Progenitor cell of endocrine pancreas (in vitro differentiated cells): ENCODE measurements at regions not wholly inside any gene's neighbourhood (a gene's known extent, or its start where the extent isn't known, plus 50 kb on each side); places are given as distances from the start of the nearest gene placed in this dataset.

Source experiments
- DNase-seq: peaks from one replicate; pipeline ENCODE4 v3.0.0; 2021; ENCODE audit warnings: low spot score; ENCODE audit not compliant: unreplicated experiment
- H3K27ac Mint-ChIP-seq: 2 replicates; pipeline ENCODE4 v1.8.0; 2021; ENCODE audit warnings: mild to moderate bottlenecking, moderate library complexity, mixed read lengths
- H3K27me3 Mint-ChIP-seq: 2 replicates; pipeline ENCODE4 v1.8.0; 2021; ENCODE audit warnings: mixed read lengths
- H3K36me3 Mint-ChIP-seq: 2 replicates; pipeline ENCODE4 v1.8.0; 2022; ENCODE audit warnings: mixed read lengths; ENCODE audit not compliant: insufficient read depth
- H3K4me1 Mint-ChIP-seq: 2 replicates; pipeline ENCODE4 v1.8.0; 2021; ENCODE audit warnings: low read depth, mixed read lengths
- H3K4me3 Mint-ChIP-seq: 2 replicates; pipeline ENCODE4 v1.8.0; 2021; ENCODE audit warnings: low read depth, mild to moderate bottlenecking, moderate library complexity, mixed read lengths
- H3K9me3 Mint-ChIP-seq: 2 replicates; pipeline ENCODE4 v1.8.0; 2021; ENCODE audit warnings: low read depth, mixed read lengths
- TF ChIP-seq, protein P1 (sequence below): fragments of 200-600 bp; sonication (generic); IDR thresholded peaks from one replicate; pipeline ENCODE4 v1.5.0; 2021; ENCODE audit warnings: antibody characterized with exemption, mild to moderate bottlenecking; ENCODE audit not compliant: unreplicated experiment

DNA sequence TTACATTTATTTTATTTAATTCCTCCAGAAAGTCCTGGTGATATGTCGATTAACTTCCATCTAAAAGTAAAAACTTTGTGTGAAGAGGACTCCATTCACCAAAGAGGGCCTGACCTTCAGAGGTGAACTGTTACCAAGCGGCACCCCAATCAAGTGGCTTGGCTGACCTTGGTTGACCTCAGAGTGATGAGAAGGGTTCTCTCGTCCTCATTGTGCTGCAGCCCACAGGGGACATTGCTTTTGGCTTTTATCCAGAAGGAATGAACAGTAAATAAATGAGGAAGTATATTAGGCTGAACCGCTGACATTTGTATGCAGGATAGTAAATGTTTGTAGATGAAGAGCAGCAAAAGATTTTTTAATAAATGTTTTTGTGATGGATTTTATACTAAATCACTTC lies 172.4 kb upstream of the MKI67 start:
- Mint-ChIP-seq H3K9me3 (peaks cover 11% of the 10 kb centered on the region), H3K27ac (no peak overlapping the region), H3K27me3 (peaks cover 32% of the 10 kb centered on the region), H3K4me3 (no peak overlapping the region), H3K36me3 (no peaks in the 10 kb centered on the region), H3K4me1 (no peaks in the 10 kb centered on the region)
- TF ChIP-seq, protein P1, sequence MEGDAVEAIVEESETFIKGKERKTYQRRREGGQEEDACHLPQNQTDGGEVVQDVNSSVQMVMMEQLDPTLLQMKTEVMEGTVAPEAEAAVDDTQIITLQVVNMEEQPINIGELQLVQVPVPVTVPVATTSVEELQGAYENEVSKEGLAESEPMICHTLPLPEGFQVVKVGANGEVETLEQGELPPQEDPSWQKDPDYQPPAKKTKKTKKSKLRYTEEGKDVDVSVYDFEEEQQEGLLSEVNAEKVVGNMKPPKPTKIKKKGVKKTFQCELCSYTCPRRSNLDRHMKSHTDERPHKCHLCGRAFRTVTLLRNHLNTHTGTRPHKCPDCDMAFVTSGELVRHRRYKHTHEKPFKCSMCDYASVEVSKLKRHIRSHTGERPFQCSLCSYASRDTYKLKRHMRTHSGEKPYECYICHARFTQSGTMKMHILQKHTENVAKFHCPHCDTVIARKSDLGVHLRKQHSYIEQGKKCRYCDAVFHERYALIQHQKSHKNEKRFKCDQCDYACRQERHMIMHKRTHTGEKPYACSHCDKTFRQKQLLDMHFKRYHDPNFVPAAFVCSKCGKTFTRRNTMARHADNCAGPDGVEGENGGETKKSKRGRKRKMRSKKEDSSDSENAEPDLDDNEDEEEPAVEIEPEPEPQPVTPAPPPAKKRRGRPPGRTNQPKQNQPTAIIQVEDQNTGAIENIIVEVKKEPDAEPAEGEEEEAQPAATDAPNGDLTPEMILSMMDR, result no peak
- no peak for DNase-seq

DNA sequence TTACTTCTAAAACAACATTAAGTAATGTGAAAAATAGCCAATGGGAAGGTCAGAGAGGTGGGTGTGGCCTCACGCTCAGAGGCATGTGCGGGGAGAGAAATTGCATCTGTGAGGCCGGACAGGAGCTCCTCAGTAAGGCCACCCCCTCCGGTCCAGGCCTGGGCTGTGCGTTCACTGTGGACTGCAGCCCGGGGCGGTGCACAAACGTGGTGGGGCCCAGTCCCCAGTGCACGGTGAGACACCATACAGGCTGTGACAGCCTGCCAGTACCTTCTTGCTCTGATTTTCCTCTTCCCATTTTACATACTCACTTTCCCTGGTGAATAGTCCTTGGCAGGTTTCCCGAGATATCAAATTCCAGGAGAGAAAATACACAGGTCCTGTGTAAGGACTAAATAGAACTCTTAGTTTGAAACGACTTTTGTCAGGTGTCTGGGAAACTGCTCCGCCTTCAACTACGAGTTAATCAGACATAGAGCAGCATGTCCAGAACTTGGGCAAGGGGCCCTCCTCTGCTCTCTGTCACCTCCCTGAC lies 174.1 kb upstream of the MKI67 start:
- no peaks in the 10 kb centered on the region for H3K36me3 Mint-ChIP-seq
- DNase-seq, result no peak
- H3K4me1 Mint-ChIP-seq, result no peaks in the 10 kb centered on the region
- H3K27ac Mint-ChIP-seq, result no peak overlapping the region
- peaks cover 30% of the 10 kb centered on the region for H3K27me3 Mint-ChIP-seq
- TF ChIP-seq, protein P1, result no peak
- H3K4me3 Mint-ChIP-seq, result no peak overlapping the region
- peaks cover 11% of the 10 kb centered on the region for H3K9me3 Mint-ChIP-seq

DNA sequence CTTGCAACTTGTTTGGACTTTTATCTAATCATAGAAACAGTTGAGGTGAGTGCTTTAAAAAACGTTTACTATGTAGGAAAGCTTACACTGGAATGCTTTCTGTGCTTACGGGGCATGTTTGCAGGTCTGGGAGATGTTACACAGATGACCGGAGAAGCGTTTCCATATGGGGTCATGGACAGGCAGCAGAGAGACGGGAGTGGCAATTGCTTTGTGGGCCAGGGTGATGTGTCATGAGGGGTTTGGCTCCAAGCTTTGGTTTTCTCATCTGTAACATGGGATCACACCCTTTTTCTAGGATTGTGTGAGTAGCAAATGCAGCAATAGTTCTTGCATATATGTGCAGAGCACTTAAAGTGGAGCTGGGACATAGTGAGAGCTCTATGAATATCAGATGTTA lies 174.8 kb upstream of the MKI67 start:
- Mint-ChIP-seq H3K27ac (no peak overlapping the region), H3K36me3 (no peaks in the 10 kb centered on the region), H3K27me3 (peaks cover 24% of the 10 kb centered on the region), H3K9me3 (peaks cover 11% of the 10 kb centered on the region), H3K4me3 (no peak overlapping the region), H3K4me1 (no peaks in the 10 kb centered on the region)
- DNase-seq, result no peak
- TF ChIP-seq, protein P1, result no peak

DNA sequence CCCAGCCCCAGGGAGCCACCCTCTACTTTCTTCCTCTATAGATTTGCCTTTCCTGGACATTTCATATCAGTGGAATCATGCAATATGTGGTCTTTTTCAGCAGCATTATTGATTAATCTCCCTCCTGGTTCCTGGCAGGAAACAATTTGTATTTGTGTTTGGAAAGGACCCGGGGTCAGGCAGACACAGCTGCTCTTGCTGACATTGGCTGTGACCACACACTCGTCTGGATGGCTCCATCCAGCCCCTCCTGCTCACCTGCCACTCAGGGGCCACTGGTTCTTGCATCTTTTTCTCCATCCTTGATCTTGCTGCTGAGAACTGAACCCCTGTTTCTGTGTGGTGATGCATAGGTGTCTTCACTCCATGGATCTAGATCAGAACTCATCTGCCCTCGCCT lies 176.6 kb upstream of the MKI67 start:
- no peaks in the 10 kb centered on the region for H3K36me3 Mint-ChIP-seq
- H3K4me3 Mint-ChIP-seq, result no peak overlapping the region
- peaks cover 11% of the 10 kb centered on the region for H3K9me3 Mint-ChIP-seq
- H3K4me1 Mint-ChIP-seq, result no peaks in the 10 kb centered on the region
- DNase-seq, result no peak
- TF ChIP-seq, protein P1, result no peak
- peaks cover 22% of the 10 kb centered on the region for H3K27me3 Mint-ChIP-seq
- H3K27ac Mint-ChIP-seq, result no peak overlapping the region

DNA sequence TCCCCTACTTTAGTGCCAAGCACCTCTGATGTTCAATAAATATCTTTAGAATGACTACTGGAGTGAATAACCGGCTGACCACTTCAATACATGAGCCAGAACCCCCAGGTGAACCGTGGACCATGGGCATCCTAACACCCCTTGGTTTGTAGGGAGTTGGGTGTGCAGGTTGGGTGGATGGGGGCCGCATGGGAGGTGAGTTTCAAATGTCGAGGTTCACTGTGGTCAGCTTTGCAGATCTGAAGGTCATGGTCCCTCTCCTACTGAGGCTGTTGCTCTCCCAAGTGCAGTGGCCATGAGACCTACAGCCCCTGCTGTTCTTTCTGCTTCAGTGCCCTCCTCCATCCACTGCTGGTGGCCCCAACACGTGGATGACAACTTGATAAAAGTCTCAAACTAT lies 178.0 kb upstream of the MKI67 start:
- peaks cover 11% of the 10 kb centered on the region for H3K9me3 Mint-ChIP-seq

More for the DNA sequence above, 178.0 kb upstream of the MKI67 start:
- no peak overlapping the region for H3K27ac Mint-ChIP-seq
- DNase-seq, result no peak
- no peaks in the 10 kb centered on the region for H3K36me3 Mint-ChIP-seq
- H3K4me3 Mint-ChIP-seq, result no peak overlapping the region
- TF ChIP-seq, protein P1, result no peak
- peaks cover 24% of the 10 kb centered on the region for H3K27me3 Mint-ChIP-seq
- H3K4me1 Mint-ChIP-seq, result no peaks in the 10 kb centered on the region
